ENCODE measurements at regions not wholly inside any gene's neighbourhood (a gene's known extent, or its start where the extent isn't known, plus 50 kb on each side); places are given as distances from the start of the nearest gene placed in this dataset.

GRCh38 chr10:52703898-52704297 lies 68.7 kb downstream of the MBL2 start:
- TF ChIP-seq, protein P1, sequence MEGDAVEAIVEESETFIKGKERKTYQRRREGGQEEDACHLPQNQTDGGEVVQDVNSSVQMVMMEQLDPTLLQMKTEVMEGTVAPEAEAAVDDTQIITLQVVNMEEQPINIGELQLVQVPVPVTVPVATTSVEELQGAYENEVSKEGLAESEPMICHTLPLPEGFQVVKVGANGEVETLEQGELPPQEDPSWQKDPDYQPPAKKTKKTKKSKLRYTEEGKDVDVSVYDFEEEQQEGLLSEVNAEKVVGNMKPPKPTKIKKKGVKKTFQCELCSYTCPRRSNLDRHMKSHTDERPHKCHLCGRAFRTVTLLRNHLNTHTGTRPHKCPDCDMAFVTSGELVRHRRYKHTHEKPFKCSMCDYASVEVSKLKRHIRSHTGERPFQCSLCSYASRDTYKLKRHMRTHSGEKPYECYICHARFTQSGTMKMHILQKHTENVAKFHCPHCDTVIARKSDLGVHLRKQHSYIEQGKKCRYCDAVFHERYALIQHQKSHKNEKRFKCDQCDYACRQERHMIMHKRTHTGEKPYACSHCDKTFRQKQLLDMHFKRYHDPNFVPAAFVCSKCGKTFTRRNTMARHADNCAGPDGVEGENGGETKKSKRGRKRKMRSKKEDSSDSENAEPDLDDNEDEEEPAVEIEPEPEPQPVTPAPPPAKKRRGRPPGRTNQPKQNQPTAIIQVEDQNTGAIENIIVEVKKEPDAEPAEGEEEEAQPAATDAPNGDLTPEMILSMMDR (IDR thresholded peaks at IDR 0.05) = no peak
- TF ChIP-seq POLR2A (IDR thresholded peaks at IDR 0.05) = no peak

Measured in adrenal gland (tissue), 5 donors.